ENCODE measurements at regions not wholly inside any gene's neighbourhood (a gene's known extent, or its start where the extent isn't known, plus 50 kb on each side); places are given as distances from the start of the nearest gene placed in this dataset.

- peaks cover 45% of the 10 kb centered on the region for H3K4me1 ChIP-seq (ENCODE audit: insufficient read depth, low read length)
- ATAC-seq = no peak
- no peaks in the 10 kb centered on the region for H3K9me3 ChIP-seq (ENCODE audit: low read length)
- no peaks in the 10 kb centered on the region for H3K9me2 ChIP-seq (replicated peaks; ENCODE audit: low read length)
- H3K79me2 ChIP-seq (ENCODE audit: low read length) = no peaks in the 10 kb centered on the region
- peak overlapping the region; percentile 58; the same call in 1 of the 2 replicates for H3K4me2 ChIP-seq (ENCODE audit: low read length)
- ChIA-PET CTCF (no interaction called here), POLR2A (ENCODE audit: unreplicated experiment) (interaction anchor here (0.6 kb wide), 1 partner anchor 55 kb away, joined by 5 read pairs; no protein-coding TSS in a partner anchor)
- H3K27ac ChIP-seq (ENCODE audit: low read length) = peak overlapping the region; percentile 95
- H2AFZ ChIP-seq (ENCODE audit: low read length) = 0 out of 2 replicates have a peak overlapping the region, but pooled peaks have one; percentile 1
- BruUV-seq (replicated peaks) = TSS peak; percentile 51
- no peaks in the 10 kb centered on the region for H4K20me1 ChIP-seq (ENCODE audit: low read length)
- no peaks in the 10 kb centered on the region for H3K27me3 ChIP-seq (ENCODE audit: low read length)
- no peak overlapping the region for H3K4me3 ChIP-seq (ENCODE audit: low read length)
- TF ChIP-seq EZH2 (IDR thresholded peaks at IDR 0.05; ENCODE audit: low read length, unreplicated experiment) = no peak
- TF ChIP-seq CTCF (conservative IDR thresholded peaks at IDR 0.05; ENCODE audit: low read depth, low read length) = no peak
- no peak for TF ChIP-seq EZH2phosphoT487 (IDR thresholded peaks at IDR 0.05; ENCODE audit: borderline replicate concordance, low read length)
- no peaks in the 10 kb centered on the region for H3F3A ChIP-seq (ENCODE audit: low read length, unreplicated experiment)
- H3K9ac ChIP-seq (ENCODE audit: low read length) = peak overlapping the region; percentile 72
- intact Hi-C loops (cut with micrococcal nuclease) = loop anchor here (10.0 kb wide), 1 partner anchor 53 kb away; no protein-coding TSS in a partner anchor
- DNase-seq = no peak
- no peaks in the 10 kb centered on the region for H3K36me3 ChIP-seq (ENCODE audit: low read depth, low read length)
Observed at GRCh38 chr10:4247379-4247778, 462.4 kb upstream of the KLF6 start.

GRCh38 chr10:4246881-4247358 lies 461.9 kb upstream of the KLF6 start:
- no peaks in the 10 kb centered on the region for H3F3A ChIP-seq (ENCODE audit: low read length, unreplicated experiment)
- no peaks in the 10 kb centered on the region for H3K9me3 ChIP-seq (ENCODE audit: low read length)
- peak; percentile 69 for DNase-seq
- no peaks in the 10 kb centered on the region for H3K36me3 ChIP-seq (ENCODE audit: low read depth, low read length)
- H3K27ac ChIP-seq (ENCODE audit: low read length) = peak overlapping the region; percentile 95
- H3K9me2 ChIP-seq (replicated peaks; ENCODE audit: low read length) = no peaks in the 10 kb centered on the region
- H3K9ac ChIP-seq (ENCODE audit: low read length) = peak overlapping the region; percentile 72
- ATAC-seq = peak; percentile 58
- peaks cover 49% of the 10 kb centered on the region for H3K4me1 ChIP-seq (ENCODE audit: insufficient read depth, low read length)
- no peaks in the 10 kb centered on the region for H4K20me1 ChIP-seq (ENCODE audit: low read length)
- TF ChIP-seq EZH2phosphoT487 (IDR thresholded peaks at IDR 0.05; ENCODE audit: borderline replicate concordance, low read length) (no peak), EZH2 (IDR thresholded peaks at IDR 0.05; ENCODE audit: low read length, unreplicated experiment) (no peak)
- 0 out of 2 replicates have a peak overlapping the region, but pooled peaks have one; percentile 1 for H2AFZ ChIP-seq (ENCODE audit: low read length)
- H3K4me2 ChIP-seq (ENCODE audit: low read length) = peak overlapping the region; percentile 58
- intact Hi-C loops (cut with micrococcal nuclease) = loop anchor here (10.0 kb wide), 1 partner anchor 52 kb away; no protein-coding TSS in a partner anchor
- H3K79me2 ChIP-seq (ENCODE audit: low read length) = no peaks in the 10 kb centered on the region
- POLR2A ChIA-PET (ENCODE audit: unreplicated experiment) = interaction anchor here (0.6 kb wide), 1 partner anchor 55 kb away, joined by 5 read pairs; no protein-coding TSS in a partner anchor
- CTCF ChIA-PET = no interaction called here
- no peaks in the 10 kb centered on the region for H3K27me3 ChIP-seq (ENCODE audit: low read length)
- H3K4me3 ChIP-seq (ENCODE audit: low read length) = no peak overlapping the region
- no TSS peak for BruUV-seq (replicated peaks)

- Histone ChIP-seq H2AFZ (ENCODE audit: low read length) (no peak overlapping the region), H3K9ac (ENCODE audit: low read length) (peak overlapping the region; percentile 89), H3K9me3 (ENCODE audit: low read length) (no peaks in the 10 kb centered on the region), H3K4me2 (ENCODE audit: low read length) (peak overlapping the region; percentile 83), H3K4me3 (ENCODE audit: low read length) (peak overlapping the region; percentile 60), H3K27me3 (ENCODE audit: low read length) (no peaks in the 10 kb centered on the region), H3F3A (ENCODE audit: low read length, unreplicated experiment) (no peaks in the 10 kb centered on the region), H3K4me1 (ENCODE audit: insufficient read depth, low read length) (peaks cover 46% of the 10 kb centered on the region), H3K27ac (ENCODE audit: low read length) (peak overlapping the region; percentile 99), H4K20me1 (ENCODE audit: low read length) (no peaks in the 10 kb centered on the region), H3K9me2 (replicated peaks; ENCODE audit: low read length) (no peaks in the 10 kb centered on the region), H3K79me2 (ENCODE audit: low read length) (no peaks in the 10 kb centered on the region), H3K36me3 (ENCODE audit: low read depth, low read length) (no peaks in the 10 kb centered on the region)
- ATAC-seq = peak; percentile 82
- intact Hi-C loops (cut with micrococcal nuclease) = loop anchor here (10.0 kb wide), 1 partner anchor 49 kb away; no protein-coding TSS in a partner anchor
- CTCF ChIA-PET = no interaction called here
- no peak for TF ChIP-seq EZH2phosphoT487 (IDR thresholded peaks at IDR 0.05; ENCODE audit: borderline replicate concordance, low read length)
- no peak for TF ChIP-seq EZH2 (IDR thresholded peaks at IDR 0.05; ENCODE audit: low read length, unreplicated experiment)
- TF ChIP-seq CTCF (conservative IDR thresholded peaks at IDR 0.05; ENCODE audit: low read depth, low read length) = no peak
- POLR2A ChIA-PET (ENCODE audit: unreplicated experiment) = interaction anchor here (0.6 kb wide), 1 partner anchor 12 kb away, joined by 3 read pairs; no protein-coding TSS in a partner anchor
- BruUV-seq (replicated peaks) = no TSS peak
- peak; percentile 83 for DNase-seq
Observed at GRCh38 chr10:4243651-4244050, 458.6 kb upstream of the KLF6 start.

All from PC-3 (cell line).